CD14-positive monocyte (primary cell): ENCODE measurements at regions not wholly inside any gene's neighbourhood (a gene's known extent, or its start where the extent isn't known, plus 50 kb on each side); places are given as distances from the start of the nearest gene placed in this dataset.

ENCODE experiments used
- DNase-seq, 3 donors: peaks; one replicate each; pipeline ENCODE4 v3.0.0-alpha.2; 2011 to 2022
- H2AFZ ChIP-seq: 2 replicates; pipeline ENCODE4 v1.6.0; 2012; ENCODE audit warnings: mild to moderate bottlenecking, low read depth, low read length, inconsistent platforms; ENCODE audit not compliant: insufficient read depth, poor library complexity, severe bottlenecking
- H3K27ac ChIP-seq, 2 donors: 1 replicate in 1 of 2; 2 replicates in 1 of 2; pipeline ENCODE4 v1.5.1; 2012 to 2013; ENCODE audit warnings: low read length in 2 of 2, control low read depth in 1 of 2, inconsistent platforms in 1 of 2, low read depth in 1 of 2, mild to moderate bottlenecking in 1 of 2
- H3K27me3 ChIP-seq, 2 donors: one replicate each; pipeline versions ENCODE4 v1.6.0 to v1.6.1; 2011 to 2013; ENCODE audit warnings: low read length in 2 of 2; ENCODE audit not compliant: control insufficient read depth in 2 of 2, insufficient read depth in 2 of 2
- H3K36me3 ChIP-seq, 2 donors: replicated peaks in 1 of 2; 1 replicate in 1 of 2; 2 replicates in 1 of 2; pipeline versions ENCODE4 v1.5.1 to v1.6.1; 2012 to 2013; ENCODE audit warnings: low read length in 2 of 2, control low read depth in 1 of 2, inconsistent platforms in 1 of 2, mild to moderate bottlenecking in 1 of 2; ENCODE audit not compliant: insufficient read depth in 2 of 2, control insufficient read depth in 1 of 2
- H3K4me1 ChIP-seq, 2 donors: 1 replicate in 1 of 2; 2 replicates in 1 of 2; pipeline versions ENCODE4 v1.5.1 to v1.6.1; 2012 to 2013; ENCODE audit warnings: low read length in 2 of 2, control low read depth in 1 of 2, inconsistent platforms in 1 of 2, mild to moderate bottlenecking in 1 of 2, moderate library complexity in 1 of 2; ENCODE audit not compliant: insufficient read depth in 2 of 2, control insufficient read depth in 1 of 2
- H3K4me2 ChIP-seq: replicated peaks from 2 replicates; pipeline ENCODE3; 2012; ENCODE audit warnings: low read length, moderate library complexity, mild to moderate bottlenecking; ENCODE audit not compliant: poor library complexity, severe bottlenecking; ENCODE audit errors: extremely low read depth
- H3K4me3 ChIP-seq, 3 experiments: fragments of 200-600 bp in 1 of 3; sonication (generic) in 1 of 3; replicated peaks in 1 of 3; 1 replicate in 2 of 3; 2 replicates in 1 of 3; pipeline ENCODE4 v1.5.1; 2011 to 2013; ENCODE audit warnings: low read length in 3 of 3, mild to moderate bottlenecking in 3 of 3, control low read depth in 2 of 3, low read depth in 2 of 3, inconsistent platforms in 1 of 3, moderate library complexity in 1 of 3
- H3K79me2 ChIP-seq: 2 replicates; pipeline ENCODE4 v1.6.0; 2012; ENCODE audit warnings: mild to moderate bottlenecking, control low read depth, inconsistent platforms, low read length, moderate library complexity; ENCODE audit not compliant: insufficient read depth
- H3K9ac ChIP-seq: 2 replicates; pipeline ENCODE4 v1.6.0; 2017; ENCODE audit warnings: low read length, mild to moderate bottlenecking; ENCODE audit not compliant: insufficient read depth, poor library complexity, severe bottlenecking
- H3K9me3 ChIP-seq, 2 donors: replicated peaks in 1 of 2; 1 replicate in 1 of 2; 2 replicates in 1 of 2; pipeline versions ENCODE4 v1.5.1 to v1.6.1; 2012 to 2013; ENCODE audit warnings: low read length in 2 of 2, control low read depth in 1 of 2; ENCODE audit not compliant: control insufficient read depth in 1 of 2, insufficient read depth in 1 of 2
- H4K20me1 ChIP-seq: 2 replicates; pipeline ENCODE4 v1.6.0; 2012; ENCODE audit warnings: mild to moderate bottlenecking, low read length, control low read depth, moderate library complexity; ENCODE audit not compliant: insufficient read depth
- H3K27ac Mint-ChIP-seq, 7 donors: one replicate each; pipeline ENCODE4 v1.8.0; 2020; ENCODE audit warnings: mild to moderate bottlenecking in 7 of 7, mixed read lengths in 7 of 7, moderate library complexity in 6 of 7, inconsistent platforms in 2 of 7
- H3K27me3 Mint-ChIP-seq, 3 donors: one replicate each; pipeline ENCODE4 v1.8.0; 2021 to 2022; ENCODE audit warnings: low read depth in 3 of 3, mild to moderate bottlenecking in 3 of 3, mixed read lengths in 3 of 3, moderate library complexity in 3 of 3, inconsistent platforms in 1 of 3
- H3K36me3 Mint-ChIP-seq, 2 donors: one replicate each; pipeline ENCODE4 v1.8.0; 2020; ENCODE audit warnings: mixed read lengths in 2 of 2, inconsistent platforms in 1 of 2, mild to moderate bottlenecking in 1 of 2
- H3K4me1 Mint-ChIP-seq: one replicate; pipeline ENCODE4 v1.8.0; 2020; ENCODE audit warnings: mild to moderate bottlenecking, mixed read lengths
- H3K4me3 Mint-ChIP-seq, 2 donors: one replicate each; pipeline ENCODE4 v1.8.0; 2020; ENCODE audit warnings: mild to moderate bottlenecking in 2 of 2, mixed read lengths in 2 of 2, moderate library complexity in 1 of 2
- H3K9me3 Mint-ChIP-seq, 7 donors: one replicate each; pipeline ENCODE4 v1.8.0; 2020 to 2022; ENCODE audit warnings: mixed read lengths in 7 of 7, mild to moderate bottlenecking in 6 of 7, moderate library complexity in 6 of 7, inconsistent platforms in 2 of 7
- WGBS: methylation state at CpG from one replicate; pipeline ENCODE4 v1.1.5; 2013; ENCODE audit warnings: missing lambda C conversion rate; ENCODE audit not compliant: insufficient coverage; 5-methylcytosine and 5-hydroxymethylcytosine counted together
- intact Hi-C, 2 donors: fragments of 100-400 bp; cut with micrococcal nuclease; formaldehyde crosslinking; loops; one replicate each; pipeline versions ENCODE4 v1.15.0 to v1.15.1; 2023
- TF ChIP-seq, protein P1 (sequence below): fragments of 200-600 bp; IDR thresholded peaks from one replicate; pipeline ENCODE4 v1.8.0; 2022; ENCODE audit warnings: antibody characterized with exemption, mild to moderate bottlenecking

DNA sequence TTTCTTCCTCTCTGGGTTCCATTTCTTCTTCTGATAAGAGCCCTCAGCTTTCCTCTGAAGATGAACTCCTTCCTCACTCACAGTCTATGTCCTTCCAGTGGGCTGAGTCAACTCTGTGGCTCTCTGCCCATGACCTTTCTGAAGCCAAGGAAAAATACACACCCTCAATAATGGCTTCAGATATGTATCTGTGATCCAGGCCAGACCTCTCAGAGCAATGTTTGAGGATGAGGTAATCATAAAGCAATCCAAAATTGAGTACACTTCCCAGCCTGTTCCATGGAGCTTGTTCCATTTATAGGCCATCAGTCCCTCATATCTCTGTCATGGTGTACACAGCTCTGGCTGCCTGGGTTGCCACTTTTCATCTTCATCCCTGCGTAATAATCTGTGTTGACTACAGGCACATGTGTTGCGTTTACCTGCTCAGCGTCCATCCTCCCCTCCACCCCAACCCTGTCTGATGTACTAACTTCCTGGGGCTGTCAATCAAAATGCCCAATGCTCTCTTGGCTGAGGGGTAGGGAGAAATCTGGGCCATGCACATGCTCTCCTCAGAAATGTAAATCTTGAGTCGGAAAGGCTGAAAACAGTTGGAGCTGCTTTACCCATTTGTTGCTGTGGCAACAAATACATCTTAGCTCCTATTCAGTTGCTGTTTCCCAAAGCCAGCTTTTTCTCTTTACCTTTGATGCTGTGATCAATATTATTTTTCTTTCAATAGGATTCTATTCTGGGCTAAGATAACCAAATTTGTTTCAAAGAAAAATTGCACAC lies 377.8 kb upstream of the TMEM132C start:
- Histone ChIP-seq H3K27me3 (no peaks in the 10 kb centered on the region), H3K36me3 (no peaks in the 10 kb centered on the region), H2AFZ (no peak overlapping the region), H3K9me3 (no peaks in the 10 kb centered on the region), H3K27ac (no peak overlapping the region), H3K79me2 (no peaks in the 10 kb centered on the region), H3K4me3 (no peak overlapping the region), H3K4me1 (no peaks in the 10 kb centered on the region), H3K9ac (no peak overlapping the region), H4K20me1 (no peaks in the 10 kb centered on the region), H3K4me2 (no peak overlapping the region)
- intact Hi-C loops = no loop called here
- H3K36me3 Mint-ChIP-seq = no peaks in the 10 kb centered on the region
- no peaks in the 10 kb centered on the region for H3K4me1 Mint-ChIP-seq
- TF ChIP-seq, protein P1, sequence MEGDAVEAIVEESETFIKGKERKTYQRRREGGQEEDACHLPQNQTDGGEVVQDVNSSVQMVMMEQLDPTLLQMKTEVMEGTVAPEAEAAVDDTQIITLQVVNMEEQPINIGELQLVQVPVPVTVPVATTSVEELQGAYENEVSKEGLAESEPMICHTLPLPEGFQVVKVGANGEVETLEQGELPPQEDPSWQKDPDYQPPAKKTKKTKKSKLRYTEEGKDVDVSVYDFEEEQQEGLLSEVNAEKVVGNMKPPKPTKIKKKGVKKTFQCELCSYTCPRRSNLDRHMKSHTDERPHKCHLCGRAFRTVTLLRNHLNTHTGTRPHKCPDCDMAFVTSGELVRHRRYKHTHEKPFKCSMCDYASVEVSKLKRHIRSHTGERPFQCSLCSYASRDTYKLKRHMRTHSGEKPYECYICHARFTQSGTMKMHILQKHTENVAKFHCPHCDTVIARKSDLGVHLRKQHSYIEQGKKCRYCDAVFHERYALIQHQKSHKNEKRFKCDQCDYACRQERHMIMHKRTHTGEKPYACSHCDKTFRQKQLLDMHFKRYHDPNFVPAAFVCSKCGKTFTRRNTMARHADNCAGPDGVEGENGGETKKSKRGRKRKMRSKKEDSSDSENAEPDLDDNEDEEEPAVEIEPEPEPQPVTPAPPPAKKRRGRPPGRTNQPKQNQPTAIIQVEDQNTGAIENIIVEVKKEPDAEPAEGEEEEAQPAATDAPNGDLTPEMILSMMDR = no peak
- WGBS = no CpG with 5 or more reads among the region's 4 CpGs
- no peak for DNase-seq
- no peak overlapping the region for H3K27ac Mint-ChIP-seq
- no peak overlapping the region for H3K4me3 Mint-ChIP-seq
- no peaks in the 10 kb centered on the region for H3K27me3 Mint-ChIP-seq
- peaks cover 0 to 9% (median 4%) of the 10 kb centered on the region in 7 donors for H3K9me3 Mint-ChIP-seq

DNA sequence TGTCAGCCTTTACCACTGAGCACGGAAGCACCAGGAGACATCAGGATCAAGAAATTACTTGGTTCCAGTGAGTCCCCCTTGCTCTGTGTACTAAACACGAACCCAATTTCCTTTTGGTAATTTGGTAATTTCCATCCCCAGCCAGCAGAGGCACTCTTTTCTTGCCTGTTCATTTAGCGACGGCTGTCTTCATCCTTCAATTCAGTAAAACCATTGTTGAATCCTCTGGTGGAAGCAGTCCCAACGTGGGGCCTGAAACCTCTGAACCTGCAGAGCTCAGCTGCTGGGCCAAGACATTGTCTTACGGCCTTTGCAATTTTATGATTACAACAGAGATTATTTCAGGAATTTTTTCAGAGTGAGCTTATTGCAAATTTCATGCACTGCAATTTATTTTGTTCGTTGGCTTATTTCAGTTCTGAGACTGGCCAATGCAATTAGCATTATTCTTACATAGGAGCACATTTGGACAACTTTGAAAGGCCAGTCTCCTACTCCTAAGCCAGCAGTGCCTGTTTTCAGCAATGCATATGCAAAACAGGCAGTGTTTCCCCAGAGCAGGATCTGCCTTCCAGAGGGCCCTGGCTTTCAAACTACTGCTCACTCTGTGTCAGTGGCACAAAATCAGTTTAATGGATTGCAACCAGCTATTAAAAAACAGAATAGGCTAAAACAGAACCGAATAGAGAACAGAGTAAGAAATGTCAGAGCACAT lies 372.9 kb upstream of the TMEM132C start:
- Histone ChIP-seq H2AFZ (no peak overlapping the region), H3K79me2 (no peaks in the 10 kb centered on the region), H3K9me3 (no peaks in the 10 kb centered on the region), H3K9ac (no peak overlapping the region), H3K27ac (no peak overlapping the region), H4K20me1 (no peaks in the 10 kb centered on the region), H3K4me1 (no peaks in the 10 kb centered on the region), H3K4me2 (no peak overlapping the region), H3K36me3 (no peaks in the 10 kb centered on the region), H3K27me3 (no peaks in the 10 kb centered on the region), H3K4me3 (no peak overlapping the region)
- Mint-ChIP-seq H3K4me1 (no peaks in the 10 kb centered on the region), H3K4me3 (no peak overlapping the region), H3K27ac (no peak overlapping the region), H3K9me3 (peaks cover 0 to 7% (median 2%) of the 10 kb centered on the region in 7 donors), H3K36me3 (no peaks in the 10 kb centered on the region), H3K27me3 (peaks cover 0 to 2% (median 0%) of the 10 kb centered on the region in 3 donors)
- intact Hi-C loops = no loop called here
- TF ChIP-seq, protein P1 = no peak
- DNase-seq = no peak
- 75% methylated on average over 7 of the region's 8 CpGs for WGBS
